Trophoblast cell (in vitro differentiated cells and primary cell): ENCODE measurements at regions not wholly inside any gene's neighbourhood (a gene's known extent, or its start where the extent isn't known, plus 50 kb on each side); places are given as distances from the start of the nearest gene placed in this dataset.
"Not testable (repeated sequence)": the region's sequence is repeated elsewhere in the genome, so short reads cannot be mapped to it uniquely, and the experiment has no call there.

Source experiments
- DNase-seq, 2 donors: peaks; one replicate each; pipeline ENCODE4 v3.0.0-alpha.2; 2016
- H2AFZ ChIP-seq: 2 replicates; pipeline ENCODE4 v1.6.1; 2013; ENCODE audit warnings: low read length, moderate library complexity, mild to moderate bottlenecking; ENCODE audit not compliant: insufficient read depth, poor library complexity
- H2AK5ac ChIP-seq: 2 replicates; pipeline ENCODE4 v1.6.1; 2013; ENCODE audit warnings: mild to moderate bottlenecking, low read length
- H2BK120ac ChIP-seq: 2 replicates; pipeline ENCODE4 v1.6.1; 2013; ENCODE audit warnings: low read length, mild to moderate bottlenecking, moderate library complexity; ENCODE audit not compliant: insufficient read depth, poor library complexity
- H2BK12ac ChIP-seq: 2 replicates; pipeline ENCODE4 v1.6.1; 2013; ENCODE audit warnings: mild to moderate bottlenecking, low read length, moderate library complexity
- H2BK5ac ChIP-seq: 2 replicates; pipeline ENCODE4 v1.6.1; 2013; ENCODE audit warnings: low read length, low read depth, moderate library complexity, mild to moderate bottlenecking; ENCODE audit not compliant: poor library complexity
- H3K14ac ChIP-seq: 2 replicates; pipeline ENCODE4 v1.6.1; 2013; ENCODE audit warnings: mild to moderate bottlenecking, low read length
- H3K18ac ChIP-seq: 2 replicates; pipeline ENCODE4 v1.6.1; 2013; ENCODE audit warnings: mild to moderate bottlenecking, low read length
- H3K23ac ChIP-seq: 2 replicates; pipeline ENCODE4 v1.6.1; 2013; ENCODE audit warnings: low read length
- H3K27ac ChIP-seq: 2 replicates; pipeline ENCODE4 v1.5.1; 2013; ENCODE audit warnings: low read depth, mild to moderate bottlenecking, inconsistent platforms, low read length, moderate library complexity
- H3K27me3 ChIP-seq: 2 replicates; pipeline ENCODE4 v1.6.1; 2013; ENCODE audit warnings: inconsistent platforms, mild to moderate bottlenecking, low read length, moderate library complexity; ENCODE audit not compliant: insufficient read depth
- H3K36me3 ChIP-seq, 2 experiments: 1 replicate in 1 of 2; 2 replicates in 1 of 2; pipeline ENCODE4 v1.6.1; 2013; ENCODE audit warnings: low read length in 2 of 2, mild to moderate bottlenecking in 2 of 2, moderate library complexity in 1 of 2; ENCODE audit not compliant: insufficient read depth in 2 of 2, control insufficient read depth in 1 of 2
- H3K4ac ChIP-seq: 2 replicates; pipeline ENCODE4 v1.6.1; 2013; ENCODE audit warnings: low read depth, mild to moderate bottlenecking, low read length, moderate library complexity
- H3K4me1 ChIP-seq, 2 experiments: 1 replicate in 1 of 2; 2 replicates in 1 of 2; pipeline ENCODE4 v1.6.1; 2013; ENCODE audit warnings: low read length in 2 of 2, mild to moderate bottlenecking in 2 of 2, moderate library complexity in 1 of 2; ENCODE audit not compliant: insufficient read depth in 2 of 2, control insufficient read depth in 1 of 2
- H3K4me2 ChIP-seq: 2 replicates; pipeline ENCODE4 v1.6.1; 2013; ENCODE audit warnings: inconsistent platforms, mild to moderate bottlenecking, low read length, moderate library complexity
- H3K4me3 ChIP-seq: 2 replicates; pipeline ENCODE4 v1.5.1; 2013; ENCODE audit warnings: mild to moderate bottlenecking, low read depth, low read length, inconsistent platforms
- H3K79me1 ChIP-seq: one replicate; pipeline ENCODE4 v1.6.1; 2013; ENCODE audit warnings: low read length
- H3K79me2 ChIP-seq: 2 replicates; pipeline ENCODE4 v1.6.1; 2013; ENCODE audit warnings: low read length, mild to moderate bottlenecking; ENCODE audit not compliant: control insufficient read depth, insufficient read depth, poor library complexity
- H3K9ac ChIP-seq: 2 replicates; pipeline ENCODE4 v1.6.1; 2013; ENCODE audit warnings: mild to moderate bottlenecking, low read length
- H3K9me3 ChIP-seq: 2 replicates; pipeline ENCODE4 v1.6.1; 2013; ENCODE audit warnings: low read depth, mild to moderate bottlenecking, control low read depth, inconsistent platforms, low read length; ENCODE audit not compliant: insufficient read depth
- H4K12ac ChIP-seq: 2 replicates; pipeline ENCODE4 v1.6.1; 2013; ENCODE audit warnings: low read depth, mild to moderate bottlenecking, low read length, moderate library complexity
- H4K8ac ChIP-seq: 2 replicates; pipeline ENCODE4 v1.6.1; 2013; ENCODE audit warnings: low read depth, mild to moderate bottlenecking, low read length, moderate library complexity
- H4K91ac ChIP-seq: one replicate; pipeline ENCODE4 v1.6.1; 2013; ENCODE audit warnings: low read depth, mild to moderate bottlenecking, low read length, moderate library complexity
- WGBS: extraction: QIAGEN DNeasy Blood & Tissue Kit; methylation state at CpG from one replicate; pipeline ENCODE4 v1.1.7; 2013; ENCODE audit warnings: missing lambda C conversion rate; ENCODE audit not compliant: insufficient read length, insufficient coverage; ENCODE audit errors: extremely low coverage; 5-methylcytosine and 5-hydroxymethylcytosine counted together

GRCh38 chr2:209186886-209187285 is 237.0 kb upstream of the MAP2 start:
- H2BK5ac ChIP-seq, H2BK120ac ChIP-seq, H3K18ac ChIP-seq, H4K12ac ChIP-seq, H3K9ac ChIP-seq, H3K9me3 ChIP-seq, H3K79me1 ChIP-seq, H2AFZ ChIP-seq, H3K23ac ChIP-seq, H3K4me1 ChIP-seq, H3K4ac ChIP-seq, H3K27me3 ChIP-seq, H3K36me3 ChIP-seq, H2AK5ac ChIP-seq, H2BK12ac ChIP-seq, H3K14ac ChIP-seq, H3K4me3 ChIP-seq, H3K4me2 ChIP-seq, H3K79me2 ChIP-seq, H3K27ac ChIP-seq, H4K8ac ChIP-seq, H4K91ac ChIP-seq: not testable (repeated sequence)
- WGBS, result no CpG with 5 or more reads among the region's 1 CpG
- DNase-seq, result peak in 1 of 2 donors; percentile 31

DNA sequence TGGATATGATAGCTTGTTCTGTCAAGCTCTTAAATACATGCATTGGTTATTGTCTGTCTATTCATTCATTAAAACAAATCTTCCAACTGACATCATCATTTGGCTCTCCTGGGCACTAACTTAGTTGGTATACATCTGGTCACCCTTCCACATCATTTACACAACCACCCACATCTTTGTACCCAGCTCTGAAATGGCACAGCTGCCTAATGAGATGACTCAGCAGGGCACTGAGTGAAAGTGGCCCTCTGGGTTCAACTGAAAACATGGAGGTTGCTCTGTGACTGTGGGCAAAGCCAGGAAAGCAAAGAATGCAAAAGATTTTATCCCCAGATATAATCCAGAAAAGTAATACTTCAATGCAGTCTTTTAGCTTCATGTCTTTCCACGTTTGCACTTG is 234.0 kb upstream of the MAP2 start:
- H3K36me3 ChIP-seq, result no peaks in the 10 kb centered on the region
- no peaks in the 10 kb centered on the region for H3K79me1 ChIP-seq
- no peak overlapping the region for H2BK120ac ChIP-seq
- H3K23ac ChIP-seq, result no peak overlapping the region
- H3K9ac ChIP-seq, result no peak overlapping the region
- no peaks in the 10 kb centered on the region for H3K27me3 ChIP-seq
- no peak overlapping the region for H3K18ac ChIP-seq
- H3K4me3 ChIP-seq, result no peak overlapping the region
- H4K91ac ChIP-seq, result peak overlapping the region; percentile 24
- no peaks in the 10 kb centered on the region for H3K79me2 ChIP-seq
- no peak overlapping the region for H2AFZ ChIP-seq
- H3K27ac ChIP-seq, result no peak overlapping the region
- H4K8ac ChIP-seq, result no peak overlapping the region
- H3K14ac ChIP-seq, result no peak overlapping the region
- WGBS, result no CpG with 5 or more reads among the region's 1 CpG
- H2BK12ac ChIP-seq, result no peak overlapping the region
- no peak overlapping the region for H3K4me2 ChIP-seq
- no peak overlapping the region for H2AK5ac ChIP-seq
- DNase-seq, result no peak
- H2BK5ac ChIP-seq, result no peak overlapping the region
- H3K4ac ChIP-seq, result no peak overlapping the region
- H3K9me3 ChIP-seq, result no peaks in the 10 kb centered on the region
- no peaks in the 10 kb centered on the region for H3K4me1 ChIP-seq
- H4K12ac ChIP-seq, result no peak overlapping the region

DNA sequence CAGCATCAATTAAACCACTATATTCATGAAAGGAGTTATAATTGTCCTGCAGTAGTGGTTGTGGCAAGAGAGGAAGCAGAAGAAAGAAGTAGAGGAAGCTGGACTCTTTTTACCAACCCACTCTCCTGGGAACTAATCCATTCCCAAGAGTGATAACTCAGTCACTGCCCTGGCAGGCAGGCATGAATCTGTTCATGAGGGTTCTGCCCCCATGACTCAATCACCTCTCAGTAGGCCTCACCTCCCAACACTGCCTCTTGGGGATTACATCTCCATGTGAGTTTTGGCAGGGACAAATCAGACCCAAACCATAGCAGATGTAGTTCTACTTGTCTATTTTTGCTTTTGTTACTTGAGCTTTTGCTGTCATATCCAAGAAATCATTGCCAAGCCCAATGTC is 232.7 kb upstream of the MAP2 start:
- Histone ChIP-seq H3K79me1 (no peaks in the 10 kb centered on the region), H3K9ac (no peak overlapping the region), H3K4me2 (no peak overlapping the region), H4K8ac (no peak overlapping the region), H3K27ac (no peak overlapping the region), H3K4me3 (no peak overlapping the region), H2AFZ (no peak overlapping the region), H3K79me2 (no peaks in the 10 kb centered on the region), H2BK120ac (no peak overlapping the region), H3K27me3 (no peaks in the 10 kb centered on the region), H3K4ac (no peak overlapping the region), H3K23ac (no peak overlapping the region), H4K91ac (no peak overlapping the region), H3K18ac (no peak overlapping the region), H2AK5ac (no peak overlapping the region), H3K36me3 (no peaks in the 10 kb centered on the region), H3K9me3 (no peaks in the 10 kb centered on the region), H2BK5ac (no peak overlapping the region), H3K14ac (no peak overlapping the region), H2BK12ac (no peak overlapping the region), H4K12ac (no peak overlapping the region), H3K4me1 (no peaks in the 10 kb centered on the region)
- DNase-seq, result no peak

- Histone ChIP-seq H3K27ac (no peak overlapping the region), H3K4me3 (no peak overlapping the region), H3K23ac (no peak overlapping the region), H3K4me2 (no peak overlapping the region), H3K4ac (no peak overlapping the region), H3K36me3 (no peaks in the 10 kb centered on the region), H2BK5ac (no peak overlapping the region), H2BK120ac (no peak overlapping the region), H3K79me2 (no peaks in the 10 kb centered on the region), H4K91ac (no peak overlapping the region), H4K12ac (no peak overlapping the region), H3K4me1 (no peaks in the 10 kb centered on the region), H3K79me1 (no peaks in the 10 kb centered on the region), H3K14ac (no peak overlapping the region), H2AFZ (no peak overlapping the region), H3K9me3 (no peaks in the 10 kb centered on the region), H3K9ac (no peak overlapping the region), H2AK5ac (no peak overlapping the region), H2BK12ac (no peak overlapping the region), H3K27me3 (no peaks in the 10 kb centered on the region), H4K8ac (no peak overlapping the region), H3K18ac (no peak overlapping the region)
- no CpG with 5 or more reads among the region's 2 CpGs for WGBS
- DNase-seq, result no peak
Measured at GRCh38 chr2:209194717-209195116, 229.1 kb upstream of the MAP2 start.

- Histone ChIP-seq H3K4me2 (no peak overlapping the region), H3K36me3 (no peaks in the 10 kb centered on the region), H3K4ac (no peak overlapping the region), H4K12ac (no peak overlapping the region), H2BK120ac (no peak overlapping the region), H3K4me3 (no peak overlapping the region), H3K4me1 (no peaks in the 10 kb centered on the region), H3K27ac (no peak overlapping the region), H3K14ac (no peak overlapping the region), H3K9me3 (no peaks in the 10 kb centered on the region), H3K9ac (no peak overlapping the region), H4K91ac (no peak overlapping the region), H2AFZ (no peak overlapping the region), H3K18ac (no peak overlapping the region), H3K27me3 (no peaks in the 10 kb centered on the region), H4K8ac (no peak overlapping the region), H3K79me1 (no peaks in the 10 kb centered on the region), H2AK5ac (no peak overlapping the region), H3K23ac (no peak overlapping the region), H2BK12ac (no peak overlapping the region), H2BK5ac (no peak overlapping the region), H3K79me2 (no peaks in the 10 kb centered on the region)
- DNase-seq, result peak; percentile 26 to 63
- WGBS, result no CpG with 5 or more reads among the region's 9 CpGs
Measured at GRCh38 chr2:209208211-209208610, 215.6 kb upstream of the MAP2 start.
